H1 (cell line): ENCODE measurements at regions not wholly inside any gene's neighbourhood (a gene's known extent, or its start where the extent isn't known, plus 50 kb on each side); places are given as distances from the start of the nearest gene placed in this dataset.

Experiments
- CTCF ChIA-PET: fragments of 300-600 bp; sonication (Branson Sonifier 250); formaldehyde crosslinking; loops from one replicate; lab custom pipeline; 2021; ENCODE audit not compliant: partially characterized antibody; lab: Charles Lee
- POLR2A ChIA-PET: fragments of 300-600 bp; sonication (Branson Sonifier 250); formaldehyde crosslinking; loops from one replicate; lab custom pipeline; 2021; ENCODE audit warnings: inconsistent platforms; ENCODE audit not compliant: partially characterized antibody; lab: Charles Lee
- DNase-seq, 2 experiments: peaks; one replicate each; pipeline versions ENCODE4 v3.0.0 to v3.0.0-alpha.2; 2010 to 2022; ENCODE audit warnings: low spot score in 2 of 2, low read depth in 1 of 2, mixed read lengths in 1 of 2
- FAIRE-seq: peaks from 2 replicates; lab custom pipeline; 2011; peaks lifted over from hg19 to GRCh38; lab: Jason Lieb, UNC
- H2AFZ ChIP-seq: 2 replicates; pipeline ENCODE4 v1.8.1; 2012; ENCODE audit warnings: low read length, inconsistent platforms
- H2AK5ac ChIP-seq: 2 replicates; pipeline ENCODE4 v1.6.1; 2013; ENCODE audit warnings: low read depth, low read length
- H2BK120ac ChIP-seq: replicated peaks from 2 replicates; pipeline ENCODE3; 2013; ENCODE audit warnings: low read depth, low read length, inconsistent platforms
- H2BK12ac ChIP-seq: 2 replicates; pipeline ENCODE4 v1.6.1; 2013; ENCODE audit warnings: low read depth, low read length
- H2BK15ac ChIP-seq: 2 replicates; pipeline ENCODE4 v1.6.1; 2013; ENCODE audit warnings: low read length
- H2BK20ac ChIP-seq: 2 replicates; pipeline ENCODE4 v1.6.1; 2013; ENCODE audit warnings: low read length
- H2BK5ac ChIP-seq: 2 replicates; pipeline ENCODE4 v1.6.1; 2013; ENCODE audit warnings: low read depth, low read length
- H3K14ac ChIP-seq: 2 replicates; pipeline ENCODE4 v1.6.1; 2013; ENCODE audit warnings: inconsistent platforms; ENCODE audit not compliant: insufficient read length
- H3K18ac ChIP-seq: 2 replicates; pipeline ENCODE4 v1.6.1; 2013; ENCODE audit warnings: low read length; ENCODE audit errors: extremely low read depth
- H3K23ac ChIP-seq: 2 replicates; pipeline ENCODE4 v1.6.1; 2013; ENCODE audit warnings: inconsistent platforms; ENCODE audit not compliant: insufficient read length
- H3K23me2 ChIP-seq: 2 replicates; pipeline ENCODE4 v1.6.1; 2013; ENCODE audit warnings: low read depth, low read length
- H3K27ac ChIP-seq: 2 replicates; pipeline ENCODE4 v1.6.1; 2011; ENCODE audit warnings: low read depth, low read length, inconsistent platforms
- H3K27me3 ChIP-seq, 4 experiments: replicated peaks in 1 of 4; 1 replicate in 1 of 4; 2 replicates in 3 of 4; pipeline versions ENCODE4 v1.6.1 to v1.8.1; 2011 to 2013; ENCODE audit warnings: low read length in 3 of 4, mild to moderate bottlenecking in 3 of 4, inconsistent platforms in 2 of 4, mixed read lengths in 2 of 4, moderate library complexity in 1 of 4; ENCODE audit not compliant: control insufficient read depth in 3 of 4, insufficient read depth in 3 of 4; ENCODE audit errors: extremely low read depth in 1 of 4
- H3K36me3 ChIP-seq, 4 experiments: 2 replicates each; pipeline versions ENCODE4 v1.6.1 to v1.8.1; 2011 to 2013; ENCODE audit warnings: mild to moderate bottlenecking in 4 of 4, low read length in 3 of 4, moderate library complexity in 2 of 4, control low read depth in 1 of 4, inconsistent platforms in 1 of 4; ENCODE audit not compliant: insufficient read depth in 4 of 4, control insufficient read depth in 2 of 4
- H3K4ac ChIP-seq: replicated peaks from 2 replicates; pipeline ENCODE3; 2013; ENCODE audit warnings: low read length, low read depth, mixed read lengths, inconsistent platforms; ENCODE audit not compliant: insufficient read length
- H3K4me1 ChIP-seq, 4 experiments: replicated peaks in 1 of 4; 1 replicate in 1 of 4; 2 replicates in 3 of 4; pipeline versions ENCODE4 v1.6.1 to v1.8.1; 2011 to 2013; ENCODE audit warnings: low read length in 3 of 4, inconsistent platforms in 2 of 4, mixed read lengths in 1 of 4; ENCODE audit not compliant: insufficient read depth in 4 of 4, control insufficient read depth in 3 of 4
- H3K4me2 ChIP-seq, 2 experiments: 2 replicates each; pipeline versions ENCODE4 v1.6.1 to v1.8.1; 2011 to 2013; ENCODE audit warnings: low read depth in 2 of 2, low read length in 2 of 2, control low read depth in 1 of 2, inconsistent platforms in 1 of 2, mild to moderate bottlenecking in 1 of 2; ENCODE audit not compliant: insufficient read depth in 1 of 2
- H3K4me3 ChIP-seq, 4 experiments: fragments of 200-600, 300-600 bp in 1 of 4; sonication (generic), shearing (Covaris generic), sonication (Bioruptor Twin) in 1 of 4; 2 replicates each; pipeline versions ENCODE4 v1.5.1 to v1.8.1; 2011 to 2016; ENCODE audit warnings: low read length in 4 of 4, low read depth in 3 of 4, control low read depth in 2 of 4, inconsistent platforms in 2 of 4, mild to moderate bottlenecking in 2 of 4, mixed read lengths in 1 of 4, moderate library complexity in 1 of 4; ENCODE audit not compliant: insufficient read depth in 2 of 4; ENCODE audit errors: extremely low read depth in 1 of 4
- H3K56ac ChIP-seq: replicated peaks from 2 replicates; pipeline ENCODE3; 2013; ENCODE audit warnings: low read depth, mild to moderate bottlenecking, mixed read lengths, low read length, inconsistent platforms; ENCODE audit not compliant: insufficient read length
- H3K79me1 ChIP-seq: 2 replicates; pipeline ENCODE4 v1.6.1; 2013; ENCODE audit warnings: low read depth, low read length, control low read depth
- H3K79me2 ChIP-seq, 2 experiments: 2 replicates each; pipeline versions ENCODE4 v1.6.1 to v1.8.1; 2012 to 2013; ENCODE audit warnings: low read length in 2 of 2, mild to moderate bottlenecking in 2 of 2, inconsistent platforms in 1 of 2; ENCODE audit not compliant: insufficient read depth in 2 of 2, control insufficient read depth in 1 of 2
- H3K9ac ChIP-seq, 4 experiments: replicated peaks in 1 of 4; 1 replicate in 1 of 4; 2 replicates in 3 of 4; pipeline versions ENCODE4 v1.6.1 to v1.8.1; 2011 to 2013; ENCODE audit warnings: low read depth in 3 of 4, low read length in 3 of 4, control low read depth in 2 of 4, mild to moderate bottlenecking in 2 of 4, moderate library complexity in 2 of 4, inconsistent platforms in 1 of 4; ENCODE audit errors: extremely low read depth in 1 of 4
- H3K9me3 ChIP-seq, 2 experiments: 2 replicates each; pipeline versions ENCODE4 v1.6.1 to v1.8.1; 2012 to 2013; ENCODE audit warnings: mild to moderate bottlenecking in 2 of 2, moderate library complexity in 2 of 2, control low read depth in 1 of 2, inconsistent platforms in 1 of 2, low read depth in 1 of 2, low read length in 1 of 2, mixed read lengths in 1 of 2; ENCODE audit not compliant: insufficient read depth in 2 of 2
- H4K20me1 ChIP-seq, 2 experiments: replicated peaks in 1 of 2; 2 replicates each; pipeline versions ENCODE3 to v1.8.1; 2011 to 2013; ENCODE audit warnings: inconsistent platforms in 2 of 2, low read length in 2 of 2, mild to moderate bottlenecking in 1 of 2; ENCODE audit not compliant: insufficient read depth in 2 of 2, control insufficient read depth in 1 of 2
- H4K5ac ChIP-seq: 2 replicates; pipeline ENCODE4 v1.6.1; 2013; ENCODE audit warnings: low read length, low read depth, mixed read lengths, inconsistent platforms; ENCODE audit not compliant: insufficient read length
- H4K8ac ChIP-seq: 2 replicates; pipeline ENCODE4 v1.8.0; 2013; ENCODE audit warnings: mild to moderate bottlenecking, moderate library complexity, low read length, inconsistent platforms; ENCODE audit not compliant: insufficient read depth; ENCODE audit errors: extremely low read depth
- H4K91ac ChIP-seq: replicated peaks from 2 replicates; pipeline ENCODE3; 2013; ENCODE audit warnings: low read length, mixed read lengths, inconsistent platforms; ENCODE audit not compliant: insufficient read length
- EZH2 ChIP-seq: fragments of 200-600 bp; sonication (generic); IDR thresholded peaks from 2 replicates; pipeline ENCODE4 v1.7.1; 2012; ENCODE audit warnings: low read depth, mild to moderate bottlenecking, moderate library complexity, low read length, inconsistent platforms; ENCODE audit not compliant: severe bottlenecking
- KDM1A ChIP-seq: fragments of 200-600, 300-600 bp; sonication (generic); IDR thresholded peaks from 2 replicates; pipeline ENCODE4 v1.7.1; 2016; ENCODE audit warnings: mild to moderate bottlenecking, low read length, borderline replicate concordance
- MAX ChIP-seq: IDR thresholded peaks from 2 replicates; pipeline ENCODE4 v1.6.1; 2012; ENCODE audit warnings: inconsistent platforms
- POU5F1 ChIP-seq: IDR thresholded peaks from 2 replicates; pipeline ENCODE4 v1.6.1; 2011; ENCODE audit warnings: low read depth, mild to moderate bottlenecking, low read length, moderate library complexity
- TEAD4 ChIP-seq: IDR thresholded peaks from 2 replicates; pipeline ENCODE4 v1.6.1; 2012; ENCODE audit warnings: low read depth, low read length, inconsistent platforms, mixed read lengths
- WGBS, 2 experiments: shearing (Covaris generic) in 1 of 2; methylation state at CpG; one replicate each; pipeline versions ENCODE4 v1.1.6 to v1.1.7; 2013 to 2015; ENCODE audit warnings: low lambda C conversion rate in 2 of 2, mixed read lengths in 2 of 2, inconsistent platforms in 1 of 2, low coverage in 1 of 2, missing lambda C conversion rate in 1 of 2; ENCODE audit not compliant: insufficient replicate concordance in 2 of 2, insufficient coverage in 1 of 2, insufficient read length in 1 of 2; ENCODE audit errors: extremely low coverage in 1 of 2, missing lambda C conversion rate in 1 of 2; 5-methylcytosine and 5-hydroxymethylcytosine counted together

GRCh38 chr4:73684097-73684496, 56.3 kb upstream of the CXCL8 start:
- Histone ChIP-seq H2AFZ (no peak overlapping the region), H2AK5ac (no peak overlapping the region), H4K91ac (no peak overlapping the region), H2BK20ac (no peak overlapping the region), H3K23ac (no peak overlapping the region), H3K4me1 (no peaks in the 10 kb centered on the region), H3K14ac (no peak overlapping the region), H4K20me1 (no peaks in the 10 kb centered on the region), H3K27ac (no peak overlapping the region), H3K27me3 (no peaks in the 10 kb centered on the region), H2BK12ac (no peak overlapping the region), H3K79me1 (no peaks in the 10 kb centered on the region), H3K4ac (no peak overlapping the region), H4K8ac (no peak overlapping the region), H2BK120ac (no peak overlapping the region), H3K4me3 (no peak overlapping the region), H3K9me3 (no peaks in the 10 kb centered on the region), H3K9ac (no peak overlapping the region), H3K4me2 (no peak overlapping the region), H3K56ac (no peak overlapping the region), H4K5ac (no peak overlapping the region), H2BK15ac (no peak overlapping the region), H3K79me2 (no peaks in the 10 kb centered on the region), H3K23me2 (no peaks in the 10 kb centered on the region), H2BK5ac (no peak overlapping the region), H3K18ac (no peak overlapping the region), H3K36me3 (no peaks in the 10 kb centered on the region)
- FAIRE-seq (no peak), DNase-seq (no peak)
- WGBS, 2 experiments: 0% methylated on average over 1 of the region's 1 CpG; no CpG with 5 or more reads in 1 of the 2 experiments
- 0 out of 2 replicates have a peak, but pooled peaks have one; percentile 13 for TF ChIP-seq MAX
- peak; percentile 43; the same call in 1 of the 2 replicates for TF ChIP-seq KDM1A
- peak; percentile 78 for TF ChIP-seq TEAD4
- TF ChIP-seq EZH2: no peak
- TF ChIP-seq POU5F1: no peak
- CTCF ChIA-PET: interaction anchor here (1.2 kb wide), 1 partner anchor 12 kb away, joined by 3 read pairs; no protein-coding TSS in a partner anchor
- POLR2A ChIA-PET: no interaction called here
